ENCODE measurements at regions not wholly inside any gene's neighbourhood (a gene's known extent, or its start where the extent isn't known, plus 50 kb on each side); places are given as distances from the start of the nearest gene placed in this dataset.

DNA sequence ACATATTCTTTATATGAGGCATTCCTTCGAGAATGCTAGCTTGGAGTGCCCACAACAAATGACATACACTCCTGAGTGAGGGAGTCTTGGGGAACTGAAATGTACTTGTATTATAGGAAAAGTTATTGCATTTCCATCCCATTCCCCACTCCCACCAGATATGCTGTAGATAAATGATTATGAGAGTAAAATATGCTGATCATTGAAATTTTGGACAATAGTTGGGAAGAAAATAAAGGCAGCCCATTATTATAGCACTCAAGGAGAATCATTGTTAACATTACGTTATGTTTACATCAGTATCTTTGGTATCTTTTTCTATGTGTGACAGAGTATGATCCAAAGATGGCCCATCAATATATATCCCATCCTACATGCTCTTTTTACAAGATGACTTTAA lies 194.4 kb downstream of the GATA3 start:
- H3K36me3 ChIP-seq (ENCODE audit: low read depth), result no peaks in the 10 kb centered on the region
- H3K9me3 ChIP-seq, result no peaks in the 10 kb centered on the region
- no peak overlapping the region for H3K4me3 ChIP-seq
- DNase-seq (no peak), ATAC-seq (no peak)
- no peaks in the 10 kb centered on the region for H3K4me1 ChIP-seq (ENCODE audit: low read depth)
- intact Hi-C loops (cut with DNase I, micrococcal nuclease), result no loop called here
- TF ChIP-seq, protein P1, sequence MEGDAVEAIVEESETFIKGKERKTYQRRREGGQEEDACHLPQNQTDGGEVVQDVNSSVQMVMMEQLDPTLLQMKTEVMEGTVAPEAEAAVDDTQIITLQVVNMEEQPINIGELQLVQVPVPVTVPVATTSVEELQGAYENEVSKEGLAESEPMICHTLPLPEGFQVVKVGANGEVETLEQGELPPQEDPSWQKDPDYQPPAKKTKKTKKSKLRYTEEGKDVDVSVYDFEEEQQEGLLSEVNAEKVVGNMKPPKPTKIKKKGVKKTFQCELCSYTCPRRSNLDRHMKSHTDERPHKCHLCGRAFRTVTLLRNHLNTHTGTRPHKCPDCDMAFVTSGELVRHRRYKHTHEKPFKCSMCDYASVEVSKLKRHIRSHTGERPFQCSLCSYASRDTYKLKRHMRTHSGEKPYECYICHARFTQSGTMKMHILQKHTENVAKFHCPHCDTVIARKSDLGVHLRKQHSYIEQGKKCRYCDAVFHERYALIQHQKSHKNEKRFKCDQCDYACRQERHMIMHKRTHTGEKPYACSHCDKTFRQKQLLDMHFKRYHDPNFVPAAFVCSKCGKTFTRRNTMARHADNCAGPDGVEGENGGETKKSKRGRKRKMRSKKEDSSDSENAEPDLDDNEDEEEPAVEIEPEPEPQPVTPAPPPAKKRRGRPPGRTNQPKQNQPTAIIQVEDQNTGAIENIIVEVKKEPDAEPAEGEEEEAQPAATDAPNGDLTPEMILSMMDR (IDR thresholded peaks at IDR 0.05), result no peak

DNA sequence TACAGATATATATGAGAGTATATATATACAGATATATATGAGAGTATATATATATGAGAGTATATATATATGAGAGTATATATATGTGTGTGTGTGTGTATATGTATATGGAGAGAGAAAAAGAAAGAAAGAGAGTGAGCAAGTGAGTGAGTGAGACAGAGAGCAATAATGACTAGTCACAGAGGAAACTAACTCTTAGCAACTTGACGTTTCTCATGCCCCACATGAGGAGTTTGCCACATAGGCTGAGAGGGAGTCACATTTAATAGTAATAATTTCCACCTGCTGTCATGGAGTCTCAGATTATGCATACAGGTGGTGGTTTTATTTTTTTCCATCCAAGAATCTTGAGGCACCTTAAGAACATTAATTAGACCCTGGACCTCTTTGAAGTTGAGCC lies 199.9 kb downstream of the GATA3 start:
- Histone ChIP-seq H3K36me3 (ENCODE audit: low read depth) (no peaks in the 10 kb centered on the region), H3K4me1 (ENCODE audit: low read depth) (no peaks in the 10 kb centered on the region), H3K9me3 (no peaks in the 10 kb centered on the region), H3K4me3 (no peak overlapping the region)
- no peak for DNase-seq
- intact Hi-C loops (cut with DNase I, micrococcal nuclease), result no loop called here
- no peak for ATAC-seq
- TF ChIP-seq, protein P1 (IDR thresholded peaks at IDR 0.05), result no peak

DNA sequence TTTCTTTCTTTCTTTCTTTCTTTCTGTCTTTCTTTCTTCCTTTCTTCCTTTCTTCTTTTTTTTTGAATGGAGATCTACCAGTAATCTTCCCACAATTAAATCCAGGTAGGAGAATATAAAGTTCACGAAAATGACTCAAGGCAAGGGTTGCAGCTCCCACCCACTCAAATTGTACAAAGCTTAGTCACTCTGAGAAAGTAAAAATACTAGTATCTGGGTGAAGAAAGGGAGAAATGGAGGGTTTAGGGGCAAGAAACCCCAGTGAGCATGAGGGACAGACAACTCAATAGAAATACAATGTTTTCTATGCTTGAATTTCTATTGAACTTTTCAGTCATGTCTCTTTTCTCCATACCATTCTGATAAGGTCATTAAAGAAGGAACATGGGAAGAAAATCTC lies 200.8 kb downstream of the GATA3 start:
- Histone ChIP-seq H3K4me1 (ENCODE audit: low read depth) (no peaks in the 10 kb centered on the region), H3K9me3 (no peaks in the 10 kb centered on the region), H3K4me3 (no peak overlapping the region), H3K36me3 (ENCODE audit: low read depth) (no peaks in the 10 kb centered on the region)
- ATAC-seq (no peak), DNase-seq (no peak)
- intact Hi-C loops (cut with DNase I, micrococcal nuclease), result no loop called here
- TF ChIP-seq, protein P1 (IDR thresholded peaks at IDR 0.05), result no peak

DNA sequence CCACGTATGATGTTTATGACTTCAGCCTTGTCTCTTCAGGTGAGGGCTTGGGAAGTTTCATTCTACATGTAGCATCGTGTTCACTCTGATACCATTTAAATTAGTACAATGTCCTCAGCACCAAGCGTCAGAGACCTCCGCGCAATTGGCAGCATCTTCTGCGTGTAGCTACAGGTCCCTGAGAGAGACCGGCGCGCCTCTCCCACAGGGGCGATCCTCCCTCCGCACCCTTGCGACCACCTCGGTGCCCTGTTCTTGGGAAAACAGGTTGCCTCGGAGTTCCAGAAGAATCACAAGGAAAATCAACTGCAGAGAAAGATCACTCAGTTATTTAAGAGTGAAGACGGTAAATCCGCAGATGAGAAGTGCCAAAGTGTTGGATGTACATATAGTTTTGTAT lies 206.2 kb downstream of the GATA3 start:
- ATAC-seq (no peak), DNase-seq (no peak)
- intact Hi-C loops (cut with DNase I, micrococcal nuclease), result no loop called here
- Histone ChIP-seq H3K4me3 (no peak overlapping the region), H3K4me1 (ENCODE audit: low read depth) (no peaks in the 10 kb centered on the region), H3K36me3 (ENCODE audit: low read depth) (no peaks in the 10 kb centered on the region), H3K9me3 (no peaks in the 10 kb centered on the region)
- TF ChIP-seq, protein P1 (IDR thresholded peaks at IDR 0.05), result no peak

- TF ChIP-seq, protein P1 (IDR thresholded peaks at IDR 0.05), result no peak
- Histone ChIP-seq H3K36me3 (ENCODE audit: low read depth) (no peaks in the 10 kb centered on the region), H3K4me1 (ENCODE audit: low read depth) (no peaks in the 10 kb centered on the region), H3K4me3 (no peak overlapping the region), H3K9me3 (no peaks in the 10 kb centered on the region)
- no peak for ATAC-seq
- DNase-seq, result no peak
- intact Hi-C loops (cut with DNase I, micrococcal nuclease), result no loop called here
These were observed 207.8 kb downstream of the GATA3 start for GRCh38 chr10:8262317-8262716.

GRCh38 chr10:8269976-8270375 lies 215.5 kb downstream of the GATA3 start:
- H3K4me3 ChIP-seq, result no peak overlapping the region
- intact Hi-C loops (cut with DNase I, micrococcal nuclease), result no loop called here
- no peaks in the 10 kb centered on the region for H3K36me3 ChIP-seq (ENCODE audit: low read depth)
- TF ChIP-seq, protein P1 (IDR thresholded peaks at IDR 0.05), result no peak
- ATAC-seq, result no peak
- H3K4me1 ChIP-seq (ENCODE audit: low read depth), result no peaks in the 10 kb centered on the region
- H3K9me3 ChIP-seq, result no peaks in the 10 kb centered on the region
- DNase-seq, result no peak

All from mucosa of descending colon (tissue), 3 donors.